ENCODE measurements at regions not wholly inside any gene's neighbourhood (a gene's known extent, or its start where the extent isn't known, plus 50 kb on each side); places are given as distances from the start of the nearest gene placed in this dataset.
"Not testable (repeated sequence)": the region's sequence is repeated elsewhere in the genome, so short reads cannot be mapped to it uniquely, and the experiment has no call there.

- DNase-seq (ENCODE audit: low read depth, low spot score): no peak
These were observed 402.4 kb upstream of the PROX1 start for GRCh38 chr1:213585402-213585801.

- DNase-seq (ENCODE audit: low read depth, low spot score): no peak
These were observed 401.7 kb upstream of the PROX1 start for GRCh38 chr1:213585959-213586586.

- DNase-seq (ENCODE audit: low read depth, low spot score): no peak
These were observed 401.2 kb upstream of the PROX1 start for GRCh38 chr1:213586587-213586972.

- DNase-seq (ENCODE audit: low read depth, low spot score): no peak
These were observed 391.0 kb upstream of the PROX1 start for GRCh38 chr1:213596729-213597128.

- DNase-seq (ENCODE audit: low read depth, low spot score): no peak
These were observed 389.5 kb upstream of the PROX1 start for GRCh38 chr1:213598263-213598662.

GRCh38 chr1:213600879-213601278 lies 386.9 kb upstream of the PROX1 start:
- no peak for DNase-seq (ENCODE audit: low read depth, low spot score)

- not testable (repeated sequence) for DNase-seq (ENCODE audit: low read depth, low spot score)
These were observed 386.1 kb upstream of the PROX1 start for GRCh38 chr1:213601705-213602104.

- DNase-seq (ENCODE audit: low read depth, low spot score): no peak
These were observed 384.8 kb upstream of the PROX1 start for GRCh38 chr1:213602796-213603486.

GRCh38 chr1:213604477-213604876 lies 383.3 kb upstream of the PROX1 start:
- no peak for DNase-seq (ENCODE audit: low read depth, low spot score)

GRCh38 chr1:213605732-213606131 lies 382.0 kb upstream of the PROX1 start:
- DNase-seq (ENCODE audit: low read depth, low spot score): no peak

GRCh38 chr1:213606252-213606820 lies 381.4 kb upstream of the PROX1 start:
- no peak for DNase-seq (ENCODE audit: low read depth, low spot score)

- no peak for DNase-seq (ENCODE audit: low read depth, low spot score)
These were observed 374.2 kb upstream of the PROX1 start for GRCh38 chr1:213613549-213613948.

- DNase-seq (ENCODE audit: low read depth, low spot score): no peak
These were observed 372.4 kb upstream of the PROX1 start for GRCh38 chr1:213615226-213615916.

- DNase-seq (ENCODE audit: low read depth, low spot score): no peak
These were observed 370.6 kb upstream of the PROX1 start for GRCh38 chr1:213617133-213617532.

GRCh38 chr1:213618094-213618493 lies 369.7 kb upstream of the PROX1 start:
- DNase-seq (ENCODE audit: low read depth, low spot score): no peak

GRCh38 chr1:213619026-213619425 lies 368.7 kb upstream of the PROX1 start:
- DNase-seq (ENCODE audit: low read depth, low spot score): no peak

- no peak for DNase-seq (ENCODE audit: low read depth, low spot score)
These were observed 366.7 kb upstream of the PROX1 start for GRCh38 chr1:213621077-213621476.

- no peak for DNase-seq (ENCODE audit: low read depth, low spot score)
These were observed 365.3 kb upstream of the PROX1 start for GRCh38 chr1:213622365-213623063.

- DNase-seq (ENCODE audit: low read depth, low spot score): no peak
These were observed 364.6 kb upstream of the PROX1 start for GRCh38 chr1:213623064-213623581.

- DNase-seq (ENCODE audit: low read depth, low spot score): no peak
These were observed 363.9 kb upstream of the PROX1 start for GRCh38 chr1:213623862-213624261.

GRCh38 chr1:213636778-213637177 lies 351.0 kb upstream of the PROX1 start:
- DNase-seq (ENCODE audit: low read depth, low spot score): not testable (repeated sequence)

- DNase-seq (ENCODE audit: low read depth, low spot score): no peak
These were observed 346.5 kb upstream of the PROX1 start for GRCh38 chr1:213641312-213641711.

All from pulmonary artery endothelial cell (primary cell).